IMR-90 (cell line): ENCODE measurements at regions not wholly inside any gene's neighbourhood (a gene's known extent, or its start where the extent isn't known, plus 50 kb on each side); places are given as distances from the start of the nearest gene placed in this dataset.

Experiments used
- ATAC-seq: fragments of 200-7000 bp; cut with Tn5 transposase; 2 replicates; pipeline ENCODE4 v1.9.1; 2020; ENCODE audit warnings: low read depth, mild to moderate bottlenecking, moderate library complexity
- BruUV-seq: library from RNA; stranded (reverse); fragments of 400-500 nt; replicated peaks from 2 replicates; lab custom pipeline; 2021; lab: Mats Ljungman, UMichigan
- CTCF ChIA-PET: fragments of 300-600 bp; formaldehyde crosslinking; extraction: SDS; loops from one replicate; lab custom pipeline; 2021; ENCODE audit warnings: antibody characterized with exemption; lab: Yijun Ruan, JAX
- POLR2A ChIA-PET: fragments of 300-600 bp; sonication (Branson Sonifier 250); formaldehyde crosslinking; loops from one replicate; lab custom pipeline; 2022; ENCODE audit warnings: antibody characterized with exemption; ENCODE audit not compliant: unreplicated experiment; lab: Charles Lee
- DNase-seq: peaks from one replicate; pipeline ENCODE4 v3.0.0; 2013
- H2AFZ ChIP-seq: replicated peaks from 2 replicates; pipeline ENCODE3; 2013; ENCODE audit warnings: low read length, mild to moderate bottlenecking; ENCODE audit not compliant: poor library complexity
- H2AK5ac ChIP-seq: 2 replicates; pipeline ENCODE4 v1.6.1; 2013; ENCODE audit warnings: low read depth, low read length, inconsistent platforms
- H2AK9ac ChIP-seq: replicated peaks from 2 replicates; pipeline ENCODE3; 2013; ENCODE audit warnings: mild to moderate bottlenecking, low read depth, low read length, moderate library complexity; ENCODE audit not compliant: poor library complexity
- H2BK120ac ChIP-seq: 2 replicates; pipeline ENCODE4 v1.6.1; 2013; ENCODE audit warnings: low read depth, low read length, inconsistent platforms
- H2BK15ac ChIP-seq: 3 replicates; pipeline ENCODE4 v1.6.1; 2013; ENCODE audit warnings: low read depth, low read length, inconsistent platforms
- H2BK20ac ChIP-seq: 2 replicates; pipeline ENCODE4 v1.6.1; 2013; ENCODE audit warnings: low read depth, mild to moderate bottlenecking, inconsistent platforms, low read length, moderate library complexity
- H2BK5ac ChIP-seq: 2 replicates; pipeline ENCODE4 v1.6.1; 2013; ENCODE audit warnings: mild to moderate bottlenecking, low read depth, low read length, inconsistent platforms; ENCODE audit not compliant: poor library complexity, severe bottlenecking
- H3K14ac ChIP-seq: replicated peaks from 2 replicates; pipeline ENCODE4 v1.6.1; 2013; ENCODE audit warnings: low read depth, low read length, inconsistent platforms
- H3K18ac ChIP-seq: 2 replicates; pipeline ENCODE4 v1.6.1; 2013; ENCODE audit warnings: low read depth, low read length, control low read depth
- H3K23ac ChIP-seq: 2 replicates; pipeline ENCODE4 v1.6.1; 2013; ENCODE audit warnings: low read depth, low read length, inconsistent platforms
- H3K27ac ChIP-seq: 2 replicates; pipeline ENCODE4 v1.5.1; 2013; ENCODE audit warnings: mild to moderate bottlenecking, control low read depth, low read length; ENCODE audit not compliant: insufficient read depth
- H3K27me3 ChIP-seq: 2 replicates; pipeline ENCODE4 v1.6.1; 2013; ENCODE audit warnings: low read length; ENCODE audit not compliant: control insufficient read depth, insufficient read depth
- H3K36me3 ChIP-seq: 2 replicates; pipeline ENCODE4 v1.6.1; 2013; ENCODE audit warnings: low read length, mixed read lengths; ENCODE audit not compliant: control insufficient read depth, insufficient read depth
- H3K4ac ChIP-seq: 2 replicates; pipeline ENCODE4 v1.6.1; 2013; ENCODE audit warnings: low read depth, low read length, inconsistent platforms
- H3K4me1 ChIP-seq: 2 replicates; pipeline ENCODE4 v1.6.1; 2013; ENCODE audit warnings: low read length, mixed read lengths; ENCODE audit not compliant: control insufficient read depth, insufficient read depth
- H3K4me2 ChIP-seq: 2 replicates; pipeline ENCODE4 v1.6.1; 2013; ENCODE audit warnings: low read depth, mild to moderate bottlenecking, control low read depth, low read length, moderate library complexity
- H3K4me3 ChIP-seq: 2 replicates; pipeline ENCODE4 v1.5.1; 2013; ENCODE audit warnings: low read depth, mild to moderate bottlenecking, control low read depth, low read length, moderate library complexity; ENCODE audit not compliant: insufficient read depth
- H3K56ac ChIP-seq: 2 replicates; pipeline ENCODE4 v1.6.1; 2013; ENCODE audit warnings: low read length, inconsistent platforms; ENCODE audit not compliant: insufficient read depth; ENCODE audit errors: extremely low read depth
- H3K79me1 ChIP-seq, 2 experiments: 2 replicates each; pipeline ENCODE4 v1.6.1; 2013; ENCODE audit warnings: low read length in 2 of 2, inconsistent platforms in 1 of 2, low read depth in 1 of 2
- H3K9ac ChIP-seq: 2 replicates; pipeline ENCODE4 v1.6.1; 2013; ENCODE audit warnings: low read depth, low read length, control low read depth
- H3K9me1 ChIP-seq: 2 replicates; pipeline ENCODE4 v1.6.1; 2013; ENCODE audit warnings: low read length, inconsistent platforms; ENCODE audit not compliant: insufficient read depth
- H3K9me3 ChIP-seq: 2 replicates; pipeline ENCODE4 v1.6.1; 2013; ENCODE audit warnings: low read length; ENCODE audit not compliant: control insufficient read depth, insufficient read depth
- H4K20me1 ChIP-seq: 2 replicates; pipeline ENCODE4 v1.6.1; 2013; ENCODE audit warnings: low read length, inconsistent platforms; ENCODE audit not compliant: insufficient read depth
- H4K5ac ChIP-seq: 2 replicates; pipeline ENCODE4 v1.6.1; 2013; ENCODE audit warnings: mild to moderate bottlenecking, low read depth, low read length, control low read depth
- H4K8ac ChIP-seq, 2 experiments: 2 replicates each; pipeline ENCODE4 v1.6.1; 2013; ENCODE audit warnings: low read depth in 2 of 2, low read length in 2 of 2, control low read depth in 1 of 2, inconsistent platforms in 1 of 2
- H4K91ac ChIP-seq: 2 replicates; pipeline ENCODE4 v1.6.1; 2013; ENCODE audit warnings: low read depth, low read length, inconsistent platforms; ENCODE audit not compliant: insufficient read depth
- CEBPB ChIP-seq: IDR thresholded peaks from 2 replicates; pipeline ENCODE4 v1.6.1; 2012; ENCODE audit warnings: low read depth, low read length, improper control_type of control experiment
- CHD1 ChIP-seq: IDR thresholded peaks from 2 replicates; pipeline ENCODE4 v1.6.1; 2012; ENCODE audit warnings: low read depth, low read length, improper control_type of control experiment
- FOS ChIP-seq: fragments of 150-350 bp; IDR thresholded peaks from 2 replicates; pipeline ENCODE4 v1.6.1; 2016; ENCODE audit warnings: low read depth, low read length
- MAFK ChIP-seq: IDR thresholded peaks from 2 replicates; pipeline ENCODE4 v1.6.1; 2012; ENCODE audit warnings: low read depth, low read length, improper control_type of control experiment
- MAZ ChIP-seq: IDR thresholded peaks from 2 replicates; pipeline ENCODE4 v1.6.1; 2012; ENCODE audit warnings: low read depth, mild to moderate bottlenecking, low read length, improper control_type of control experiment, moderate library complexity, borderline replicate concordance
- MXI1 ChIP-seq: IDR thresholded peaks from 2 replicates; pipeline ENCODE4 v1.6.1; 2012; ENCODE audit warnings: low read depth, mild to moderate bottlenecking, low read length, moderate library complexity, borderline replicate concordance
- POLR2A ChIP-seq: IDR thresholded peaks from 2 replicates; pipeline ENCODE4 v1.6.1; 2012; ENCODE audit warnings: mild to moderate bottlenecking, low read depth, low read length
- RAD21 ChIP-seq: IDR thresholded peaks from 2 replicates; pipeline ENCODE4 v1.6.1; 2012; ENCODE audit warnings: low read length, improper control_type of control experiment
- RCOR1 ChIP-seq: IDR thresholded peaks from 2 replicates; pipeline ENCODE4 v1.6.1; 2012; ENCODE audit warnings: mild to moderate bottlenecking, low read length, improper control_type of control experiment; ENCODE audit not compliant: insufficient replicate concordance
- RFX5 ChIP-seq: IDR thresholded peaks from 2 replicates; pipeline ENCODE4 v1.8.0; 2012; ENCODE audit warnings: low read depth, mild to moderate bottlenecking, low read length, moderate library complexity
- USF2 ChIP-seq: fragments of 150-350 bp; IDR thresholded peaks from 2 replicates; pipeline ENCODE4 v1.6.1; 2017; ENCODE audit warnings: mild to moderate bottlenecking, antibody characterized with exemption, low read length, low read depth
- WGBS, 2 experiments: methylation state at CpG; one replicate each; pipeline versions ENCODE4 v1.1.5 to v1.1.7; 2013; ENCODE audit warnings: missing lambda C conversion rate in 2 of 2; ENCODE audit not compliant: insufficient read length in 1 of 2; ENCODE audit errors: extremely low coverage in 2 of 2; 5-methylcytosine and 5-hydroxymethylcytosine counted together
- dilution Hi-C: fragments of 300-500 bp; cut with HindIII; formaldehyde crosslinking; loops from one replicate; pipeline ENCODE4 v1.14.3; 2018; ENCODE audit warnings: low sequenced_read_pairs; ENCODE audit not compliant: unreplicated experiment
- in situ Hi-C: fragments of 300-500 bp; cut with MboI; formaldehyde crosslinking; loops from 3 replicates; pipeline ENCODE4 v1.14.3; 2019; ENCODE audit warnings: low sequenced_read_pairs, inconsistent platforms, mixed read lengths
- intact Hi-C: fragments of 100-400 bp; cut with micrococcal nuclease; formaldehyde crosslinking; loops from 2 replicates; pipeline ENCODE4 v1.10.0; 2022

- dilution Hi-C loops: no loop called here
- ChIA-PET POLR2A (no interaction called here), CTCF (no interaction called here)
- Histone ChIP-seq H2BK20ac (no peak overlapping the region), H2AK5ac (no peak overlapping the region), H2AK9ac (no peak overlapping the region), H3K36me3 (no peaks in the 10 kb centered on the region), H3K4me1 (no peaks in the 10 kb centered on the region), H3K9me1 (no peaks in the 10 kb centered on the region), H3K18ac (no peak overlapping the region), H4K20me1 (no peaks in the 10 kb centered on the region), H3K9me3 (no peaks in the 10 kb centered on the region), H3K79me1 (no peaks in the 10 kb centered on the region), H2AFZ (no peak overlapping the region), H3K27ac (no peak overlapping the region), H3K4me2 (no peak overlapping the region), H2BK15ac (no peak overlapping the region), H4K8ac (no peak overlapping the region), H2BK5ac (no peak overlapping the region), H4K91ac (no peak overlapping the region), H3K23ac (no peak overlapping the region), H3K4me3 (no peak overlapping the region), H3K9ac (no peak overlapping the region), H4K5ac (no peak overlapping the region), H3K4ac (no peak overlapping the region), H3K27me3 (no peaks in the 10 kb centered on the region), H2BK120ac (no peak overlapping the region), H3K14ac (no peak overlapping the region), H3K56ac (no peak overlapping the region)
- TF ChIP-seq POLR2A: no peak
- no peak for TF ChIP-seq USF2
- no peak for TF ChIP-seq FOS
- no peak for TF ChIP-seq CHD1
- no peak for TF ChIP-seq RCOR1
- TF ChIP-seq MAFK: no peak
- TF ChIP-seq MAZ: no peak
- no peak for TF ChIP-seq CEBPB
- no peak for TF ChIP-seq RAD21
- TF ChIP-seq RFX5: no peak
- TF ChIP-seq MXI1: no peak
- intact Hi-C loops: no loop called here
- DNase-seq: no peak
- in situ Hi-C loops: no loop called here
- no peak for ATAC-seq
- no CpG with 5 or more reads among the region's 4 CpGs for WGBS, 2 experiments
- BruUV-seq: no TSS peak
These were observed 544.9 kb downstream of the PKHD1 start for GRCh38 chr6:51542475-51542874.
